HCT116 (cell line): ENCODE measurements at regions not wholly inside any gene's neighbourhood (a gene's known extent, or its start where the extent isn't known, plus 50 kb on each side); places are given as distances from the start of the nearest gene placed in this dataset.

Source experiments
- CEBPB ChIP-seq: IDR thresholded peaks from 2 replicates; pipeline ENCODE4 v1.6.1; 2012; ENCODE audit warnings: low read depth
- CTCF ChIP-seq, 3 experiments: fragments of 200-600 bp in 1 of 3; sonication (generic) in 1 of 3; IDR thresholded peaks in 2 of 3; conservative IDR thresholded peaks in 1 of 3; 2 replicates each; pipeline ENCODE4 v1.5.1; 2012 to 2017; ENCODE audit warnings: low read depth in 2 of 3, low read length in 2 of 3, antibody characterized with exemption in 1 of 3, borderline replicate concordance in 1 of 3, control low read depth in 1 of 3, mild to moderate bottlenecking in 1 of 3, mixed read lengths in 1 of 3, mixed run types in 1 of 3, moderate library complexity in 1 of 3; ENCODE audit not compliant: insufficient read depth in 1 of 3
- EZH2 ChIP-seq: fragments of 200-600 bp; sonication (generic); IDR thresholded peaks from 2 replicates; pipeline ENCODE4 v1.6.1; 2017; ENCODE audit warnings: antibody characterized with exemption, mixed run types
- EZH2phosphoT487 ChIP-seq: fragments of 200-600 bp; IDR thresholded peaks from 2 replicates; pipeline ENCODE4 v1.6.1; 2018; ENCODE audit warnings: antibody characterized with exemption, borderline replicate concordance
- FOSL1 ChIP-seq: IDR thresholded peaks from 2 replicates; pipeline ENCODE4 v1.6.1; 2012; ENCODE audit warnings: low read depth
- POLR2A ChIP-seq: IDR thresholded peaks from 2 replicates; pipeline ENCODE4 v1.7.0; 2011; ENCODE audit warnings: borderline replicate concordance; ENCODE audit not compliant: insufficient read depth, insufficient read length; ENCODE audit errors: extremely low read depth
- ZBTB33 ChIP-seq: IDR thresholded peaks from 2 replicates; pipeline ENCODE4 v1.6.1; 2011; ENCODE audit warnings: mild to moderate bottlenecking, low read length, moderate library complexity; ENCODE audit not compliant: insufficient replicate concordance; ENCODE audit errors: extremely low read depth

GRCh38 chr15:39299486-39300267 is 281.2 kb upstream of the THBS1 start:
- TF ChIP-seq EZH2phosphoT487 (no peak), CTCF (IDR thresholded peaks at IDR 0.05 in 2 of 3, conservative IDR thresholded peaks at IDR 0.05 in 1 of 3; ENCODE audit: borderline replicate concordance in 1 of 3, insufficient read depth in 1 of 3, low read depth in 2 of 3, low read length in 2 of 3) (no peak), POLR2A (no peak), CEBPB (no peak), EZH2 (no peak), FOSL1 (no peak), ZBTB33 (no peak)
